ENCODE measurements at regions not wholly inside any gene's neighbourhood (a gene's known extent, or its start where the extent isn't known, plus 50 kb on each side); places are given as distances from the start of the nearest gene placed in this dataset.

DNA sequence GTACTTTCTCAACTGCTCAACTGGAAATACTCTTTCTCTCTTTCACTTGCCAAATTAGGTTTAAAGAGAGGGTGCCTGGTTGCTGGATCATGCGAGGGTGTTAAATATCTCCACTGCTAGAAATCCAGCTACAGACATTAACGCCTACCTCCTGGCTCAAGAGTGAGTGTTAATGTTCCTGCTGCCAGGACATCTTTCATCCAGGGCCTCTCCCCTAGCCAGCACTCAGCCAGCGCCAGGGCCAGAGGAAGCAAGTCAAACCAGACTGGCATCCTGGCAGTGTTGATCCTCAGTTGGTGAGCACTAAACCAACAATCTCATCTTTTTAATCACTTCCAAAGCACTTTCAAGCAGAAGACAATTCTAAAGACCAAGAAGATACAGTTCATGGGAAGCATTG, 92.9 kb upstream of the BARHL2 start:
- Histone ChIP-seq H3K4me2 (ENCODE audit: insufficient read depth in 1 of 2, low read depth in 2 of 2, low read length in 2 of 2) (peak overlapping the region in 1 of 2 experiments; percentile 6; a peak in 1 of 4 replicates), H4K20me1 (replicated peaks in 1 of 2; ENCODE audit: control insufficient read depth in 1 of 2, insufficient read depth in 2 of 2, low read length in 2 of 2) (peaks cover 6 to 7% of the 10 kb centered on the region in 2 experiments), H2BK15ac (ENCODE audit: low read length) (no peak overlapping the region), H3K23ac (ENCODE audit: insufficient read length) (no peak overlapping the region), H2BK5ac (ENCODE audit: low read depth, low read length) (no peak overlapping the region), H3K4ac (replicated peaks; ENCODE audit: insufficient read length, low read depth, low read length) (no peak overlapping the region), H4K8ac (ENCODE audit: extremely low read depth, insufficient read depth, low read length) (no peak overlapping the region), H2AK5ac (ENCODE audit: low read depth, low read length) (peak overlapping the region; percentile 41; the same call in 1 of the 2 replicates), H2AFZ (ENCODE audit: low read length) (no peak overlapping the region), H3K4me1 (replicated peaks in 1 of 4; ENCODE audit: control insufficient read depth in 3 of 4, insufficient read depth in 4 of 4, low read length in 3 of 4) (peaks cover 5 to 12% (median 8%) of the 10 kb centered on the region in 4 experiments), H4K5ac (ENCODE audit: insufficient read length, low read depth, low read length) (no peak overlapping the region), H3K27ac (ENCODE audit: low read depth, low read length) (no peak overlapping the region), H3K79me1 (ENCODE audit: low read depth, low read length) (no peaks in the 10 kb centered on the region), H4K91ac (replicated peaks; ENCODE audit: insufficient read length, low read length) (no peak overlapping the region), H3K9me3 (ENCODE audit: insufficient read depth in 2 of 2, low read depth in 1 of 2, low read length in 1 of 2) (no peaks in the 10 kb centered on the region), H3K14ac (ENCODE audit: insufficient read length) (no peak overlapping the region), H3K23me2 (ENCODE audit: low read depth, low read length) (no peaks in the 10 kb centered on the region), H2BK120ac (replicated peaks; ENCODE audit: low read depth, low read length) (no peak overlapping the region), H3K4me3 (ENCODE audit: extremely low read depth in 1 of 4, insufficient read depth in 2 of 4, low read depth in 3 of 4, low read length in 4 of 4) (no peak overlapping the region), H2BK20ac (ENCODE audit: low read length) (no peak overlapping the region), H3K56ac (replicated peaks; ENCODE audit: insufficient read length, low read depth, low read length) (no peak overlapping the region), H3K27me3 (replicated peaks in 1 of 4; ENCODE audit: control insufficient read depth in 3 of 4, extremely low read depth in 1 of 4, insufficient read depth in 3 of 4, low read length in 3 of 4) (peaks cover 27 to 46% (median 38%) of the 10 kb centered on the region in 4 experiments), H3K36me3 (ENCODE audit: control insufficient read depth in 2 of 4, insufficient read depth in 4 of 4, low read length in 3 of 4) (no peaks in the 10 kb centered on the region), H2BK12ac (ENCODE audit: low read depth, low read length) (no peak overlapping the region; the same call in 1 of the 2 replicates), H3K9ac (replicated peaks in 1 of 4; ENCODE audit: extremely low read depth in 1 of 4, low read depth in 3 of 4, low read length in 3 of 4) (no peak overlapping the region), H3K18ac (ENCODE audit: extremely low read depth, low read length) (no peak overlapping the region), H3K79me2 (ENCODE audit: control insufficient read depth in 1 of 2, insufficient read depth in 2 of 2, low read length in 2 of 2) (no peaks in the 10 kb centered on the region)
- FAIRE-seq (no peak), DNase-seq (ENCODE audit: low read depth in 1 of 2, low spot score in 2 of 2) (no peak)
- CTCF ChIA-PET (ENCODE audit: partially characterized antibody): interaction anchor here (1.0 to 2.3 kb wide), 5 partner anchors 17 to 81 kb away, joined by 3 to 7 read pairs (median 4); no protein-coding TSS in a partner anchor
- POLR2A ChIA-PET (ENCODE audit: partially characterized antibody): interaction anchor here (1.1 kb wide), 1 partner anchor 26 kb away, joined by 3 read pairs; no protein-coding TSS in a partner anchor
- WGBS, 2 experiments (ENCODE audit: extremely low coverage in 1 of 2, insufficient coverage in 1 of 2, insufficient read length in 1 of 2, insufficient replicate concordance in 2 of 2, low coverage in 1 of 2, low lambda C conversion rate in 2 of 2, missing lambda C conversion rate in 1 of 2): 82% methylated on average over 3 of the region's 3 CpGs; no CpG with 5 or more reads in 1 of the 2 experiments
- TF ChIP-seq CTCF (IDR thresholded peaks at IDR 0.05; ENCODE audit: control extremely low read depth in 1 of 3, insufficient read depth in 1 of 3, low read depth in 1 of 3, low read length in 3 of 3): no peak
- no peak for TF ChIP-seq YY1 (IDR thresholded peaks at IDR 0.05; ENCODE audit: low read depth, low read length)
- TF ChIP-seq TCF12 (IDR thresholded peaks at IDR 0.05; ENCODE audit: low read depth, low read length): no peak
- no peak for TF ChIP-seq KDM4A (IDR thresholded peaks at IDR 0.05; ENCODE audit: low read depth, low read length, severe bottlenecking)
- TF ChIP-seq SIX5 (IDR thresholded peaks at IDR 0.05; ENCODE audit: low read depth, low read length): no peak
- no peak for TF ChIP-seq BACH1 (IDR thresholded peaks at IDR 0.05; ENCODE audit: low read length)
- no peak for TF ChIP-seq SIRT6 (IDR thresholded peaks at IDR 0.05; ENCODE audit: low read length)
- no peak for TF ChIP-seq EGR1 (IDR thresholded peaks at IDR 0.05; ENCODE audit: borderline replicate concordance, low read depth, low read length)
- no peak for TF ChIP-seq RNF2 (IDR thresholded peaks at IDR 0.05; ENCODE audit: borderline replicate concordance, low read depth, low read length, missing control alignments, poor library complexity, severe bottlenecking)
- TF ChIP-seq, protein P1, sequence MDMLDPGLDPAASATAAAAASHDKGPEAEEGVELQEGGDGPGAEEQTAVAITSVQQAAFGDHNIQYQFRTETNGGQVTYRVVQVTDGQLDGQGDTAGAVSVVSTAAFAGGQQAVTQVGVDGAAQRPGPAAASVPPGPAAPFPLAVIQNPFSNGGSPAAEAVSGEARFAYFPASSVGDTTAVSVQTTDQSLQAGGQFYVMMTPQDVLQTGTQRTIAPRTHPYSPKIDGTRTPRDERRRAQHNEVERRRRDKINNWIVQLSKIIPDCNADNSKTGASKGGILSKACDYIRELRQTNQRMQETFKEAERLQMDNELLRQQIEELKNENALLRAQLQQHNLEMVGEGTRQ (IDR thresholded peaks at IDR 0.05; ENCODE audit: low read length): no peak

All from H1 (cell line).